Bronchial epithelial cell (primary cell): ENCODE measurements at regions not wholly inside any gene's neighbourhood (a gene's known extent, or its start where the extent isn't known, plus 50 kb on each side); places are given as distances from the start of the nearest gene placed in this dataset.
A peak's percentile ranks its signal among the peaks of the same experiment; 100 is the strongest.

Experiments used
- DNase-seq: peaks from one replicate; pipeline ENCODE4 v3.0.0-alpha.2; 2010; ENCODE audit warnings: low read depth
- FAIRE-seq: peaks from 2 replicates; lab custom pipeline; 2011; peaks lifted over from hg19 to GRCh38; lab: Jason Lieb, UNC
- H3K27me3 ChIP-seq: 2 replicates; pipeline ENCODE4 v1.5.1; 2011; ENCODE audit warnings: low read length; ENCODE audit not compliant: control insufficient read depth, insufficient read depth
- H3K36me3 ChIP-seq: 2 replicates; pipeline ENCODE4 v1.5.1; 2011; ENCODE audit warnings: low read length; ENCODE audit not compliant: control insufficient read depth, insufficient read depth
- H3K4me3 ChIP-seq: 2 replicates; pipeline ENCODE4 v1.5.1; 2011; ENCODE audit warnings: mild to moderate bottlenecking, low read depth, low read length, control low read depth
- CTCF ChIP-seq: IDR thresholded peaks from 2 replicates; pipeline ENCODE4 v1.5.1; 2011; ENCODE audit warnings: mild to moderate bottlenecking, moderate library complexity, low read length, control low read depth, inconsistent platforms; ENCODE audit not compliant: insufficient read depth, severe bottlenecking

DNA sequence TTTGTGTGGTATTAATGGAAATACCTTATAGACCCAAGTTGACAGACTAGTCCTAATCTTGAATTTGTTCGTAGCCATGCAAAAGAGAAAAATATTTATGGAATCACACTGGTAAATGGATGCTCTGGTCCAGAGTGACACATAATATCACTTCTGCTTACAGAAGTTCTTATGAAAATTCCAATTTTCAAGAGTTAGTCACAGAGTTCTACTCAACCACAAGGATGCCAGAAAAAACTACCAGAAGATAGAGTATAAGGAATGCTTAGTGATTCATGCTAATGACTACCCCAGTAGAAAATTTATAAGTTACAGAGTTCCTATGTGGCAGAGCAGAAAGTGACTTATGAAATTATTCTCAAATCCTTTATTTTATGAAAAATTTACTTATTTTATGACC, 1384.8 kb downstream of the FAM133A start:
- Histone ChIP-seq H3K4me3 (no peak overlapping the region), H3K36me3 (no peaks in the 10 kb centered on the region), H3K27me3 (no peaks in the 10 kb centered on the region)
- TF ChIP-seq CTCF: no peak
- DNase-seq (peak; percentile 74), FAIRE-seq (no peak)

- DNase-seq: no peak
- Histone ChIP-seq H3K36me3 (no peaks in the 10 kb centered on the region), H3K4me3 (no peak overlapping the region), H3K27me3 (no peaks in the 10 kb centered on the region)
- no peak for FAIRE-seq
- no peak for TF ChIP-seq CTCF
These were observed 1385.9 kb downstream of the FAM133A start for GRCh38 chrX:95059909-95060308.

- TF ChIP-seq CTCF: no peak
- no peak for FAIRE-seq
These were observed 1389.5 kb downstream of the FAM133A start for GRCh38 chrX:95063554-95063953.

DNA sequence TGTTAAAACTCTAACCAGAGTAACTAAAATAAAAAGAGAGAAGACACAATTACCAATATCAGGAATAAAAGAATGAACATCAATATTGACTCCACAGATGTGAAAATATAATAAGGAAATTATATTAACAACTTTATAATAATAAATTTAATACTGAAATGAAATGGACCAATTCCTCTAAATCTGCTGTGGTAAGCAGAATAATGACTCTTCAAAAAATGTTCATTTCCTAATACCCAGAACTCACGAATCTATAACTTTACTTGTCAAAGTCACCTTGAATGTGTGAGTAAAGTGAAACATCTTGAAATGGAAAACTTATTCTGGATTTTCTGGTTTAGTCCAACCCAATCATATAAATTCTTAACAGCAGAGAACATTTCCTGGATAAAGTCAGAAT, 1391.1 kb downstream of the FAM133A start:
- Histone ChIP-seq H3K36me3 (no peaks in the 10 kb centered on the region), H3K4me3 (no peak overlapping the region), H3K27me3 (no peaks in the 10 kb centered on the region)
- FAIRE-seq (no peak), DNase-seq (no peak)
- no peak for TF ChIP-seq CTCF

More at GRCh38 chrX:95063554-95063953, 1389.5 kb downstream of the FAM133A start:
- no peaks in the 10 kb centered on the region for H3K36me3 ChIP-seq
- no peaks in the 10 kb centered on the region for H3K27me3 ChIP-seq
- no peak for DNase-seq
- H3K4me3 ChIP-seq: no peak overlapping the region

GRCh38 chrX:95071052-95071451, 1397.0 kb downstream of the FAM133A start:
- no peak overlapping the region for H3K4me3 ChIP-seq
- no peaks in the 10 kb centered on the region for H3K27me3 ChIP-seq
- DNase-seq (no peak), FAIRE-seq (no peak)
- no peak for TF ChIP-seq CTCF
- no peaks in the 10 kb centered on the region for H3K36me3 ChIP-seq

- Histone ChIP-seq H3K36me3 (no peaks in the 10 kb centered on the region), H3K27me3 (no peaks in the 10 kb centered on the region), H3K4me3 (no peak overlapping the region)
- TF ChIP-seq CTCF: no peak
- DNase-seq (no peak), FAIRE-seq (no peak)
These were observed 1397.6 kb downstream of the FAM133A start for GRCh38 chrX:95071621-95072020.
